RCC 7860 (cell line): ENCODE measurements at regions not wholly inside any gene's neighbourhood (a gene's known extent, or its start where the extent isn't known, plus 50 kb on each side); places are given as distances from the start of the nearest gene placed in this dataset.
"Not testable (repeated sequence)": the region's sequence is repeated elsewhere in the genome, so short reads cannot be mapped to it uniquely, and the experiment has no call there.

Source experiments
- DNase-seq: peaks from one replicate; pipeline ENCODE4 v3.0.0-alpha.2; 2015; ENCODE audit warnings: low spot score
- FAIRE-seq: peaks from 2 replicates; lab custom pipeline; 2012; peaks lifted over from hg19 to GRCh38; lab: Jason Lieb, UNC

DNA sequence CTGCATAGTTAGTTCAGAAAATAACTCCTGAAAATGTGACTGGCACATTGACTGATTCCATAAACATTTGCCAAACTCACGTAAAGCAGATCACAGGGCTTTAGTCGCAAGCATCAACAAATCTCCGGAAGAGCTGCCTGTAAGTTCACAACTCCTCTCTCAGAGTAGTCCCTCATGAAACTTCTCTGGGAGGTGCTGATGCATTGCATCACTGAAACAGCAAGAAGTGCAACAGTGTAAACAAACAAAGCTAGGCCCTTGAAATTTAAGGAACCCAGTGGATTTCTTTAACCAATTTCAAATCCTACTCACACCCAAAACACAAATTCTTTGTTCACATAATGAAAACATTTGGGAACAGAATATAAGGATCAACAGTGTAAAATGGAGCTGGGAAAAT lies 1691.7 kb upstream of the FLRT2 start:
- no peak for FAIRE-seq
- no peak for DNase-seq

- DNase-seq (no peak), FAIRE-seq (no peak)
Measured at GRCh38 chr14:83842547-83842946, 1687.4 kb upstream of the FLRT2 start.

DNA sequence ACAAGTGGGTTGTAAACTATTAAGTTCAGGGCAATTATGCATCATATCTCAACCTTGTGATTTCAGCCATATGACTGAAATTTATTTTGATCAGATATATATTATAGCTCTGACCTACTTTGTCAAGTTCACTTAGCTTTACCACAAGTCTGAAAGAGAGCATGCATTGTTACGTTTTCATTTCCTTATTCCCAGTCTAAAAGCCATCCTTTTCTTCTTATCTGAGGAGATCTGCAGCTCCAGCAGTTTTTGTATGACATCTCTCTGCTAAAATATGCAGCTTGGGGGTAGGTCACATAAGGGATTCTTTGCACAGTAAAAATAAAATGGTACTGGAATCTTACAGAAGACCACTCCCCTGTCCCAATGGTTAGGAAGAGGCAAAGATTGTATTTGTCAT lies 1682.8 kb upstream of the FLRT2 start:
- FAIRE-seq (no peak), DNase-seq (no peak)

- DNase-seq (no peak), FAIRE-seq (no peak)
Measured at GRCh38 chr14:83850092-83850491, 1679.9 kb upstream of the FLRT2 start.

GRCh38 chr14:83856334-83856733 lies 1673.6 kb upstream of the FLRT2 start:
- no peak for DNase-seq
- no peak for FAIRE-seq

DNA sequence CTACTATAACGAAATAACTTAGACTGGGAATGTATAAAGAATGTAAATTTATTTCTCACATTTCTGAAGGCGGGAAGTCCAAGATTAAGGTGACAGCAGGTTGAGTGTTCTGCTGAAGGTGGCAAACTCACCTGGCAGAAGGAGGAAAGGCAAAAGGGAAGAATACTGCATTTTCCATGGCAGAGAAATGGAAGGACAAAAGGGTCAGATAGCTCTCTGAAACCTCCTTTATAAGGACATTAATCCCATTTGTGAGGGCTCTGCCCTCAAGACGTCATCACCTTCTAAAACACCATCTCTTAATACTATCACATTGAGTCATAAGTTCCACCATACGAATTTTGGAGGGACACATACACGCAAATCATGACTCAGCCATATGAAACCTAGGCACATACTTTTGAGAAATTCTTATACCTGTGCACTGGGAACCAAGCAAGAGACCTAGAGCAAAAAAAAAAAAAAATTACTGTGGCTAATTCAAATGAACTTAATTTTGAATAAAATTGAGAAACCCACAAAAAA lies 1669.3 kb upstream of the FLRT2 start:
- DNase-seq (no peak), FAIRE-seq (no peak)

GRCh38 chr14:83863042-83863774 lies 1666.7 kb upstream of the FLRT2 start:
- no peak for DNase-seq
- no peak for FAIRE-seq

DNA sequence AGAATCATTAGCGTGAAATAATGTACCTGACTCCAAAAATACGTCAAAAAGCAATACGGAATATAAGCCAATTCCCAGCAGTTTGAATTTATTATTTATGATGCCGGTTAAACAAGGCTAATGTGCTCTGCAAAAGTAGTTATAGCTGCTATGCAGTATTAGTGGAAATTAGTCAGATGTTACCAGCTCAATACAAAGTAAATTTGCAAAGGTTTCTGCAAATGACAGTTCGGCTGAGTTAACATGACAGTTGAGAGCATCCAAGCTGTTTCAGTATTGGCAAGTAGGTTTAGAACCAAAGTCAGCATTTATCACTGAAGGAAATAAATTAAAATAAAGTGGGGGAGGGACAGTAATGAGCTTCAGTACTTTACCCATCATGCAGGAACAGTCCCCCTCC lies 1665.8 kb upstream of the FLRT2 start:
- FAIRE-seq (no peak), DNase-seq (no peak)

GRCh38 chr14:83867566-83868225 lies 1662.2 kb upstream of the FLRT2 start:
- FAIRE-seq (no peak), DNase-seq (no peak)

DNA sequence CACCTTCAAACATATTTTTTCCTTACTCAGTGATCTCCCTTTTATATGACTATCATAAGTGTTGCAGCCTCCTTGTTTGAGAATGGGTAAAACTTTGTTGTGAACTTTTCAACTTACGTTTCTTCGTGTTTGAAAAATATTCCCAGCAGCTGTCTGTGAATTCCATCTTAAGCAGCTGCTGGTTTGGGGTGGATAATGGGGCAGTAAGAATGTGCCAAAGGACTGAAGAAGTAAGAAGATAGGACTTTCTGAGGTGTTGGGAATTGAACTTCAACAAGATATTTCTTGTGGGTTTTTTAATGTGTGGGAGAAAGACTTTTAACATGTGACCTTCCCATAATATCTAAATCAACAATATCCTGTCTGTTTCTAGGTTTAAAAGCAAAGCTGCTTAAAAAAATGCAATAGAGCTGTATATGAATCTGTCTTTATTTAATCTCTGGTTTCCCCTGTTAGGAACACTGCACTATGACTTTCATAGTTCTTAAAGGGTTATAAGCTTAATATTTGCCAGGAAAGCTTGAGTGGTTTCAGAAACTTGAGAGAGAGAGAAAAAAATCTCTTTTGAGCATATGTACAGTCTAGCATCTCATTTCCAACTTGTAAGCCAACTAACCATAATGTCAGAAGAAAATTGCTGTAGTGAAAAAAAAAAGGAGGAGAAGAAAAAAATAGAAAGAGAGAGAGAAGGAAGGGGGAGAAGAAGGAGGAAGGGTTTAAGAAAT lies 1659.2 kb upstream of the FLRT2 start:
- FAIRE-seq (no peak), DNase-seq (no peak)

- DNase-seq (no peak), FAIRE-seq (no peak)
Measured at GRCh38 chr14:83873669-83874068, 1656.3 kb upstream of the FLRT2 start.

- DNase-seq, result peak; percentile 17
Measured at GRCh38 chr14:83874662-83875061, 1655.3 kb upstream of the FLRT2 start.

GRCh38 chr14:83883732-83884131 lies 1646.2 kb upstream of the FLRT2 start:
- FAIRE-seq, result no peak
- no peak for DNase-seq

More at GRCh38 chr14:83874662-83875061, 1655.3 kb upstream of the FLRT2 start:
- no peak for FAIRE-seq

GRCh38 chr14:83885837-83886293 lies 1644.1 kb upstream of the FLRT2 start:
- FAIRE-seq, result no peak

GRCh38 chr14:83887866-83888265 lies 1642.1 kb upstream of the FLRT2 start:
- FAIRE-seq (no peak), DNase-seq (no peak)

More at GRCh38 chr14:83885837-83886293, 1644.1 kb upstream of the FLRT2 start:
- DNase-seq, result no peak

DNA sequence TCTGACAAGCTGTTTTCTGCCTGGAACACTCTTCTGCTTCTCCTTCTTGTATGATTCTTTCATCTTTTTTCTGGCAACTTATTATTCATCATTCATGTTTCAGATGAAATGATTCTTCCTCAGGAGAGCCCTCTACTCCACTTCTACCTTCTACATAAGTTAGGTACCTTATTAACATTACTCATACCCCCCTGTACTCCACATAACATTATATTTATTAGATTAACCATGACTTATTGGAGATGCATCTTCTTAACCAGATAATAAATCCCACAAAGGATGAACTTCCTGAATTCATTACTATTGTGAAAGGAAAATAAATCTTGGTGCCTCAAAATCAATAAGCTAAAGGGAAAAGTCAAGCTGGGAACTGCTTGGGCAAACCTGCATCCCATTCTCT lies 1636.5 kb upstream of the FLRT2 start:
- DNase-seq (no peak), FAIRE-seq (no peak)

DNA sequence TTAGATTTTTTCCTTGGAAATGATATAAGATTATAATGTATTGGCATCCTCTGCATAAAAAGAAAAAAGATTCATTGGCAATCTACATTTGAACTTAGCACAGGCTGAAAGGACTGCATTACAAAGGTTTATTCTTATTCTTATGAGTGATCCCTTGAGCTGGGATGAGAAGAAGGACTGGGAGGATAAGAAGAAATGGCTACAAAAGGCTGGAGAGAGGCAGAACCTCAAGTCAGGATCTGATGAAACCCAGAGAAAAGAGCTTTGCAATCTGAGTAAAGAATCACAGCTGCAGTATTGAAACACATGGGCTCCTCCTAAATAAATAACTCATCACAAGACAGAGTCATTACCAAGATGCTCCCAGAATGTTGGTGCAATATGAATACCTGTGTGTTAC lies 1635.4 kb upstream of the FLRT2 start:
- no peak for DNase-seq
- FAIRE-seq, result no peak

DNA sequence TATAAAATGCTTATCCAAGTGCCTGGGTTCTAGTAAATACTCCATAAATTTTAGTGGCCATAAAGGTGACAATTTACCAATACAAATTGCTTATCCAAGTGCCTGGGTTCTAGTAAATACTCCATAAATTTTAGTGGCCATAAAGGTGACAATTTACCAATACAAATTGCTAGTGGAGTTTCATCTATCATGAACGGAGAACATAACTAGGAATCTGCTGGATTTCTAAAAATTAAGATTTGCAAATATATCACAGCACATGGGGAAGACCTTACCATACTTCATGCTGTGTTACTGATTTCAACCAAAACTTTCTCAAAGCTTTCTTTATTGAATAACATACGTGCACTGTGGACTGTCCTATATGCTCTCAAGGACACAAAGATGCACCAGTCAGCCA lies 1631.4 kb upstream of the FLRT2 start:
- FAIRE-seq, DNase-seq: not testable (repeated sequence)

DNA sequence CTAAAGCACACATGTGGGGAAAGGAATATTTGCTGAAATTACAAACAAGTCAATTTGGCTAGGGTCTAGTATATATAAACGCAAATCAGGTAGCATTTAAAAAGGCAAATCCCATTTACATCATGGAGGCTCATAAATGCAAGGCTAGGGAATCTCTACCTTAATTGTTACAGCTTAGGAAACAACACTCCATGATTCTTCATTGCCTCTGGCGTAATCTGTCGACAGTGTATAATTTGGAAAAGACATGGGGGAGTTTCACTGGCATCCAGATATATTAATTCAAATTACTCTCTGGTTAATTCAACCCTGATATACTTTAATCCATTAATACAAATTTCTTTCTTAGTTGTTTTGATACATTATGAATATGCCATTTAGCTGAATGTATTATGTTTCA lies 1630.2 kb upstream of the FLRT2 start:
- FAIRE-seq, result no peak
- DNase-seq, result no peak

DNA sequence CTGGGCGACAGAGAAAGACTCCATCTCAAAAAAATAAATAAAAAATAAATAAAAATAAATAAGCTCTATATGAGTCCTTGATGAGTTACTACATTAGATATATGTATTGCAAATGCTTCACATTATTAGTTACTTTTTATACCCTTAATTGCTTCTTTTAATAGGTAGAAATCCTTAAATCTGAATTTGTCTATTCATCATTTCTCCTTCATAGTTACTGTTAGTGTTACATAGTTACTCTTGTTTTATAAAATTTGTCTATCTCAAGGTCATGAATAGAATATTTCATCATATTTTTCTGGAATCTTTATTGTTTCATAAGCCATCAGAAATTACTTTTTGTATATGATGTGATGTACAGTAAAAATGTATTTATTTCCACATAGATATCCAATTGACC lies 1624.8 kb upstream of the FLRT2 start:
- no peak for FAIRE-seq

DNA sequence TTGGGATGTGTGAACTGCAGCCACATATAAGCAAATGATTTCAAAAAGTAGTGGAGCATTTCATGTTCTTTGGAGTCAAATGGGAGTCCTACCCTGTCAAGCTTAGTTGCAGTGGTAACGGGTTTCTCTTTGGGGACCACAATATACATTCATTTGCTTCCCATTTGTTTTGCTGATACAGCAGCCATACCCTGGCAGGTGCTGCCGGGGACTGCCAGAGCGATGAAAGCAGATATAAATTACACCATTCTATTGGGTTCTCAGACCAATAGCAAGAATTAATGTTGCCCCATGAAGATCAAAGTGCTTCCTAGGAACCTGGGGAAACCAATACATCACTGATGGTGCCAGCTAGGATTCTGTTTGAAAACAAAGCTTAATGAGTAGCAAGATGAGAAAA lies 1621.5 kb upstream of the FLRT2 start:
- FAIRE-seq (no peak), DNase-seq (no peak)

More for the DNA sequence above, 1624.8 kb upstream of the FLRT2 start:
- DNase-seq, result no peak
